Right renal pelvis (tissue), 4 donors: ENCODE measurements at regions not wholly inside any gene's neighbourhood (a gene's known extent, or its start where the extent isn't known, plus 50 kb on each side); places are given as distances from the start of the nearest gene placed in this dataset.

Source experiments
- DNase-seq, 4 donors: peaks; one replicate each; pipeline ENCODE4 v3.0.0-alpha.2; 2013; ENCODE audit warnings: low read depth in 4 of 4, low spot score in 3 of 4, missing footprints in 1 of 4

DNA sequence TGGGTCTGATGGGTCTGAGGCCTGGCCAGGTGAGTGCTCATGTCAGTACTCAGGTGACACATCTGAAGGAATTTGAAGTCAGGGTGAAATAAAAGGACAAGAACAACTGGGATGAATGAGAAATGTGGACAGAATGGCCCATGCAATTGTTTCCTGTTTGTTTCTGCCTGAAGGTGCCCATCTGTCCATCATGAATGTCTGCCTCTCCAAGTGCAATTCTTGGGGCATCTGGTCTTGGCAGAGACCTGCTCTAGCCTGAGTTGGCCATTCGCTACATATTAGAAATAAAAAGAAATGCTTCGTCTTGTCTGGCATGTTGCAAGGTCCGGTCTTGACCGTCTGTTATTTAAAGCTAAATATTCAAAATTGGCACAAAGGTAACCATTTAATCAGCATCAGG is 142.0 kb upstream of the AGBL1 start:
- DNase-seq = no peak

DNA sequence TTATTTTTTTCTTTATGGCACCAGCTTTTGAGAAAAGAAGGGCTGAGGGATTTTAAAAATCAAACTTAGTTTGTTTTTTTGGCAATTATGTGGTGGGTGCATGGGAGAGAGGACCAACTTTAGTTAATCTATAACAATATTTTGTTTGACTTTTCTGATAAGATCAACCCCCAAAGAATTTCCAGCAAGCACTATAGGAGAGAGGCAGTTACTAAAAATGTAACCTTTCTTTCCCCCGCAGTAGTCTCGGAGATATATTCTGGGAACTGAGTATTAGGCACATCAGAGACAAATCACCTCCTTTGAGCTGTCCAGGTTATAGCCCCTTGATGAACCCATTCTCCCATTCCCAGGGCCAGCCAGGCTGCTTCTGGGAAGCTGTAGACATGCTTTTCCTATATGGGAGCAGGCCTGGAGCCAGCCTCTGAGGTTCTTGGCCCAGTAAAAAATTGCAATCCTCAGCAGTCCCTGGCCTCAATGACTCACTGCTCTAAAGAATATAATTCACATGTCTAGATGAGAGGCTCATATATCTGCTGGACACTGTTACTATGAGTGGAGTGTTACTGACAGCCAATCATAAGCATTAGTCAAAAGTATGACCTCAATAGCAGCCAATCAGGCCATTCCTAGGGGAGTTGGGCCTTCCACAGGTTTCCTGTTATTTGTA is 138.3 kb upstream of the AGBL1 start:
- DNase-seq = no peak

DNA sequence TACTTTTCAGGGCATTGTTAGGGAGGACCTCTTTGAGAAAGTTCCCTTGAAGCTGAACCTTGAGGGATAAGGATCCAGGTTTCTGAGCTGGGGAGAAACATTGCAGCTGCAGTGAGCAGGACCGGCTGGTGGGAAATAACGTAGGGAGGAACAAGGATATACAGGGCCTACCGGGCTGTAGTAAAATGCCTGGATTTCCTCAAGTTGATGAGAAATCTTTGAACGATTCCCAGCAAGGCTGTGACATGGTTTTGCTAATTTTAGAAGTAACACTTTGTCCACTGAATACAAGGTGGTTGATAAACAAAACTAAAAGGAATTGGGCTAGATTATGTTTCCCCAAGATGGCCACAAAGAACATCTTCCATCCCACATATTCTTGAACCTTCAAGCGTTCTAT is 137.0 kb upstream of the AGBL1 start:
- no peak for DNase-seq

DNA sequence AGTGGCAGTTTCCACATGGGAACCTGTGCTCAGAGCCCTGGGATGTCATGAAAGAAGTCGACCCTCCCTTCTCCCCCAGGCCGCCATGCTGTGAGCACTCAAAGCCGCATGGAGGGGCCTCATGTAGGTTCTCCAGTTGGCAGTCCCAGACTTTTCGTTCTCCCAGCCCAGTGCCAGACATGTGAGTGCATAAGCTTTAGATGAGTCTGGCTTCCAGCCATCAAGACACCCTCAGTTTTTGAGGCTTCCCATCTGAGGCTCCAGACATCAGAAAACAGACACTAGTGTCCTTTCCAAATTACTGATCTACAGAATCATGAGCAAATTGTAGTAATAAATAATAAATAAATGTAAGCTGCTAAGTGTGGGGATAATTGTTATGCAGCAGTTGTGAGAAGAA is 136.5 kb upstream of the AGBL1 start:
- no peak for DNase-seq

DNA sequence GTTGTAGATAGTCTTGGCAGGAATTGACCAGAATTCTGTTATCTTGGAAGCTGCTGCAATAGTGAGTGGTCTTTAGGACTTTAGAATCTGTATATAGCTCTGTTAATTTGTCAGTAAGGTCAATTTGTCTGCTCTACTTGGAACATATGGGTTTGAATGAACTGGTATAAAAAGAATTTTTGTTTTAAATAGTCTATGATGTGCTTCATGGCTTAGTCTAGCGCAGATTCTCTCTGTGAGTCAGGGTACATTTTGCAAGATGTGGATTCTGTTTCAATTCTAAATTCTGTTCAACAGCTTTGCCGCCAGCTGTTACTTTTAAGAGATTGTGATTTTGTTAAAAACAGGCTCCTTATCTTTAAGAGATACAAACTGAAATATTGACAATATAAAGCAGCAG is 135.9 kb upstream of the AGBL1 start:
- no peak for DNase-seq

DNA sequence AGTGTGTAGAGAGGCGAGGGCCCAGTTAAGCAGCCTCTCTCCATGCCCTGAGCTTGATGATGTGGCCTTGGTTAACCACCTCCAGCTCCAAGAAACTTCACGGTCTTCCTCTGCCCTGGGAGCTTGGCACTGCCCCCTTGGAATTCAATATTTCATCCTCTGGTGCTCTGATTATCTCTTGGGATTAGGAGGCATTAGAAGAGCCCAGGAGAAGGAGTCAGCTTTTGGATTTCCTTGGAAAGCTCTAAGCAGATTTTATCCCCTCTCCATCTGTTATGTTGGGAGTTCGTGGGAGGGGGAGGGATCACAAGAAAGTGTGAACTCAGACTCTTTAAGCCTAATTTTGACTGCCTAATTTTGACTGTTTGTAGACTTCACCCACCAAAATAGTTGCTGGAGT is 132.7 kb upstream of the AGBL1 start:
- DNase-seq = no peak

DNA sequence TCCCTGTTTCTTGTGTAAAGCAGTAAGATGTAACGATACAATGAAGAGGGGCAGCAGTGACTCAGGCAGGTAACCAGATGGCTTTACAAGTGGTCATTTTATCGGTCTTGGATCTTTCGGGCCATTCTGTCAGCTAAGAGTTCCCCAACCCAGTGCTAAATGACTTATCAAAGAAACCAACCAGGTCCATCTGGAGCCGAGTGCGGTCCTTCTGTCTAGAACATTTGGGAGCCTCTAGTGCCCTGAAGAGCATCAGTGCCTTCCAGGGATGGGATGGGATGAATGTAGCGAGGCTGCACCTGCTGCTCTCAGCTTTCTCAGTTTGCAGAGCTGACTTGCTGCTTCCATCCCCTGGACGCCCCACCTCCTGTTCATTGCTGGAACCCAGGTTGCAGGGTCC is 131.7 kb upstream of the AGBL1 start:
- no peak for DNase-seq

DNA sequence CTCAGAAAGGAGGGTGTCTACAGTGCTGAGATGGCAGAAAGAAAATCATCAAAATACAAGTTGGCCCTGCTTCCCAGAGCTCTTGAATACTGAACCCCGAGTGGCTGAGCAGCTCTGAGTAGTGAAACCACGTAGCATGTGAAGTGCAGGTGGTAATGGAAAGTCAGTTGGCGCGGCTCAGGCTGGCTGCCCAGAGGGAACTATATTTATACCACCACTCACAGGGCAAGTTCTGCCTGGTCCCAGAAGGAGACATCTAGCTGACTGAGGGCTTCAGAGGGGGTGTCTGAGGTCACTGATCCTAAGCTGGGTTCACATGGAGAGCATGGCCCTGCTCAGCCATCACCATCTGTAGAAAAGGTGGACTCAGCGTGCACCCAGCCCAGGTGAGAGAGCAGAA is 129.6 kb upstream of the AGBL1 start:
- no peak for DNase-seq

DNA sequence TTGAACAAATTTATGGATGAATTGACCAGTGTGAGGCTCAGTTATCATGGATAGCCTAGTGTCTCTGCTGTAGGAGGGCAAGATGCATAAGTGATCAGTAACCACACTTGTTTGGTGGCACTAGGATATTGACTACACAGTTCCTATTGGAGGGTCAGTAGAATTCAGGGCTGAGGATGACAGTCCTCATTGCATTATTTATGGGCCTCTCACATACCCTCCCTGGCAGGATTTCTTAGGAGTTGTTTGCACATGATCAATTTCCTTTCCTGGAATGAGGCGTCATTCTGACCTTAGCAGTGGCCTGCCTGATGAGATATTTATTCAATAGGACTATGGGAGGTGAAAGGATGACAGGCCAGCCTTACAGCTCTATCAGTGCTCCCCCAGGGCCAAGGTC is 125.1 kb upstream of the AGBL1 start:
- DNase-seq = no peak

DNA sequence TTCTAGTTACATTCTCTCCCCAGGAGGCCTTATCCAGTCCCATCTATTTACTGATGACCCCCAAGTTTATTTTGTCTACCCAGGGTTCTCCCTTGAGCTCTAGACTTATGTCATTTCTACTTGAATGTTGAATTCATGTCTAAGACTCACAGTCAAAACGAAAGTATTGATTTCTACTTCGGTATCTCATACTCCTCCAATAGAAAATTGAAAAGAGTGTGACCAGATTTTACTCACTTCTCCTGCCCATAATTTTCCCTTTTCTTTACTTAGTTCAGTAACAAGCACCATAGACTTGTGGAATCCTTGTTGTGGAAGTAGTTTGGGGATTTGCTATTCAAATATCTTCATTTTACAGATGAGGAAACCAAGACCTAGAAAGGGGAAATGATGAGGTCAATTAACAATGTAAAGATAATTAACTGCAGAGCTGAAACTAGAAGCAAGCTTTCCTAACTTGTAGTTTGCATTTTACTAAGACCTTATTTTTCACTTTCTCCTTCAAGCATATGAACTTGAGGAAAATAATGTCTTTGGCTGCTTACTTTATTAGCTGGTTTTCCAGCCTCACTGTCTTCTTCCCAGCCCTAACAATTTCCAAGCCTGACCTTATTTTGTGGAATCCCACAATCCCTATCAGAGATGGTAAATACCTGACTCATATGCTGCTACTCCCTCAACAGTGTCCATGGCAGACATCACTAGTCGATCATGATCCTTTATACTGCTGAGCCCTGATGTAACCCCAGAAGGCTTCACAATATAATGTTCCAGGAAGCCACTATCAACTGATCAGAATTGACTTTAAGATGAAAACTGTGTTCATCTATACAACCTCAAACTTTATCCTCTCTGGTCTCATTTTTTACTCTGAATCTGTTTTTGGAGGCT is 123.9 kb upstream of the AGBL1 start:
- DNase-seq = no peak

DNA sequence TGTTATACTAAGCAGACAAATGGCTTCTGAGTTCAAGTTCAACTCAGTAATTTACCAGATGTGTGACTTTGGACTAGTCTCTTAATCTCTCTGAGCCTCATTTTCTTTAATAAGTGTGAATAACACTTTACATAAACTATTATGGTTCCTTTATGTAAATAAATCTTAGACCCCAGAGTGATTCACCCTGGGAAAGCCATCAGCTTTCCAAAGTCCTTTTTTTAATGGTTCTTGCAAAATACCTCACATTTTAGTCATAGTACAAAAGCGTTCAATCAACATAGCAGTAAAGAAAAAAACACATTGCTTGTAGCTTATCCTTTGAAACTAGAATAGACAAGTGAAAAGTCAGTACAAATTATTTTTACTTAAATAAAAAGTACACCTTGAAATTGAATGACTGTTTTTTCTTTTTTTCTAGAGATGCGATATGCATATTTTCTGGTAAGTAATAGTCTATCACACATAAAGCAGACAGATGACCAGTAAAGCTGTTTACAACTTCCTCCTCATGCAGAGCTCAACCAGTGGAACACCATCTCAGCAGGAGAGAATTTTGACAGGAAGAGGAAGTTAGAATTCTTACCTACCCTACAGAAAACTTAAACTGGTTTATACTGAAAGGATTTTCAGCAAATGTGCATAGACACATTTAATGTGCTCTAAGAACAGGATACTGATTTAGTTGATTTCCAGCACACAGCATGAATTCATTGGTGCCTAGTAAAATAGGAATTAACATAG is 123.0 kb upstream of the AGBL1 start:
- no peak for DNase-seq

DNA sequence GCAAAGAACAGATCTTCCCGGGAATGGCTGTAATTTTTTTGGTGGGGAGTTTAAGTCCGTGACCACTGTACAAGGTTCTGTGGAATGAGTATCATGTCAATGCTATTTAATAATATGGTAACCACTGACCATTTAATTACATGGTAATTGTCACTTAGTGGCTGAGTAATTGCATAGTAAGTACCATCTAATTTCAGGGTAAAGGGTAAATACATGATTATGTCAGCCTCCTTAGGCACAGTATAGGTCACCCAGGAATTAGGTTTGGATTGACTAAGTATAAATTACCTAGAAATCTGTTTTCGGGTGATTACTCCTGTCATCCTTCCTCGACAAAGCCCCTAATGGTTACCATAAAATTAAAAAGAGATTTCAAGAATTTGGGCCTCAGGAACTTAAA is 120.1 kb upstream of the AGBL1 start:
- no peak for DNase-seq

DNA sequence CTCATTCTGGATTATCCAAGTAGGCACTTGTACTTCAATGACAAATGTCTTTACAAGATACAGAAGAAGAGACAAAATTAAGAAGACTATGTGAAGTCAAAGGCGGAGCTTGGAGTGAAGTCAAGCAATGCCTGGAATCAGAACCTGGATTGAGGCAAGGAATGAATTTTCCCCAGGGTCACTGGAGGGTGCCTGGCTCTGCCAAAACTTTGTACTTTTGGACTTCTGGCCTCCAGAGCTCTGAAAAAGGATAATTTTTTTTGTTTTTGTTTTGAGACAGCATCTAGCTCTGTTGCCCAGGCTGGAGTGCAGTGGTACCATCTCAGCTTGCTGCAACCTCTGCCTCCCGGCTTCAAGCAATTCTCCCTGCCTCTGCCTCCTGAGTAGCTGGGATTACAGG is 119.3 kb upstream of the AGBL1 start:
- no peak for DNase-seq

DNA sequence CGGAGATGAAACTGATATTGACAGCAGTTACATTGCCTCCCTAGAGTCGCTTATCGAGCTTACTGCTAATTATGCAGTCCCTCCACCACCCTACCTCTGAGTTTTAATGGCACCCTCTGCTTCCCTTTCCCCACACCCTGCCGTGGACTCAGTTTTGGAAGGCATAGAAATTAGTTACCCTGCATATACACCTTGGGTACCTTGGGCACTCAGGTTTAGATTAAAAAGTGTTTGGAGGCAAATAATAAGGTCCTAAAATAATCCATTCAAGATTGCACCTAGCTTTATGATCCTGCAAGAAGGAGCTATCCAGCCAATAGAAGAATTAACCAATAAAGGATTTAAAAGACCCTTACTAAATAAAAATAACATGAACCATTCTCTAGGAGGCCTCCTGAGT is 117.8 kb upstream of the AGBL1 start:
- DNase-seq = no peak

DNA sequence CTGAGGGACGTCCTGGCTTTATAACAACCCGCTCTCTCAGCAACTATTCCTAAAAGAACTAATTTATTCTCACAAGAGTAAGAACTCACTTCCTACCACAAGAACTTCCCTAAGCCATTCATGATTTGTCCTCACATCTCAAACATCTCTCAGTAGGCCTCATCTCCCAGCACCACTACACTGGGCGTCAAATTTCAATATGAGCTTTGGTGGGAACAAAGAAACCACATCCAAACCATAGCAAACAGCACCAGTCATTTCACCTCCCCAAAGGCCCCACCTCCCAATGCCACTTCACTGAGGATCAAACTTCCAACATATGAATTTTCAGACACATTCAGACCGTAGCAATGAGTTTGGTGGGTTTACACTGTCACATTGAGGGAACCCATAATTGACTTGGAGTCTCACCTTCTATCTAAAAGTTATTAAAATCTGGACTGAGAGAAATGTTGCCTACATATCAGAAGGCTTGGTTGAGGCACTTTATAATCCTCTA is 116.4 kb upstream of the AGBL1 start:
- DNase-seq = no peak

DNA sequence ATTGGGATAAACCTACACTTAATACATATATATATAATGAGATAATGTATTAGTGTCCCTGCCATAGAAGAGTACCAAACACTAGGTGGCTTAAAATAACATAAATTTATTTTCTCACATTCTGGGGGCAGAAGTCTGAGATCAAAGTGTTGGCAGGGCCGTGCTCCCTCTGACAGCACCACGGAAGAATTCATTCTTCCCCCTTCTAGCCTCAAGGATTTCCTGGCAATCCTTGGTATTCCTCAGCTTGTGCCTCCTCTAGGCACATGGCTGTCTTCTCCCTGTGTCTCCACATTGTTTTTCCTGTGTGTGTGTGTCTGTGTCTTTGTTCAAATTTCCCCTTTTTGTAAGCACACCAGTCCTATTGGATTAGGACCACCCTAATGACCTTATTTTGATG is 115.2 kb upstream of the AGBL1 start:
- DNase-seq = no peak

DNA sequence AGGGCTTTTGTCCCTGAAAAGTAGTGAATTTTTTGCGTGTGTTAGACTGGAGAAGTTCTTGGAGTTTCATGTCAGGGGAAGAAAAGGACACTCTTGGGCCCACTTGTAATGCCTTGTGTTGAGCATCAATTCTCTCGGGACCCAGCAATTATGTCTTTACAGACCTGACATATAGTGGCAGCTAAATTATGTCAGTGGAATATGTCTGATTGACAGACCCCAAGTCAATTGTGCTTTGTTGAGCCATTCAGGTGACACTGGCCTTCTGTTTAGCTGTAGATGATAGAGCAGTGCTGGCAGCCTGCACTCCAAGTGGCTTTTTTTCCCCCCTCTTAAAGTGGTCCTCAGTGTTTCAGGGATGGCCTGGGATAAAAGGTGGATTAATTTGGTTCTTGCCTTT is 112.1 kb upstream of the AGBL1 start:
- no peak for DNase-seq

DNA sequence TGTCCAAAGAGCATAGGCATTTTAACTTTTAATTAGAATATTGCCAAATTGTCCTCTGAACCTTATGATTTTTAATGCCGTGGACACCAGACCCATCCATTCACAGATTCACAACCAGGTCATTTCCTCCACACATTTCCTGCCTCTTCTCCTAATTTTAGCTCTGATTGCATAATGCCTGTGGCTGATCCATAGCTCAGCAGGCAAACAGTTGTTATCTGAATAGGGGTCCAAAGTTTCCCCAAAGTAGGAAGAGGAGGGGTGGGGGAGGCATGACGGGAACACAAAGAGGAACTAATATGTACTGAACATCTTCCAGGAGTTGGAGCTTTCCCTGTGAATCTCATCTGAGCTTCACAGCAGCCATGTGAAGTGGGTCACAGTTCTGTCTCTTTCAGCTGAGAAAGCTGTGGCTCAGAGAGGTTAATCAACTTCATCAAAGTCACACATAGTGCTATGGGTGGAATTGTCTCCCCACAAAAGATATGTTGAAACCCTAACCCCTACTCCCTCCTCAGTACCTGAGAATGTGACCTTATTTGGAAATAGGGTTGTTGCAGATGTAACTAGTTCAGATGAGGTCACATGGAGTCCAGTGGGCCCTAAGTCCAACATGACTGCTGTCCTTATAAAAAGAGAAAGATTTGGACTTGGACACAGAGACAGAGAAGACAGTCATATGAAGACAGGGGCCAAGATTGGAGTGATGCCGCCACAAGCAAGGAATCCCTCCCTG is 106.7 kb upstream of the AGBL1 start:
- no peak for DNase-seq

DNA sequence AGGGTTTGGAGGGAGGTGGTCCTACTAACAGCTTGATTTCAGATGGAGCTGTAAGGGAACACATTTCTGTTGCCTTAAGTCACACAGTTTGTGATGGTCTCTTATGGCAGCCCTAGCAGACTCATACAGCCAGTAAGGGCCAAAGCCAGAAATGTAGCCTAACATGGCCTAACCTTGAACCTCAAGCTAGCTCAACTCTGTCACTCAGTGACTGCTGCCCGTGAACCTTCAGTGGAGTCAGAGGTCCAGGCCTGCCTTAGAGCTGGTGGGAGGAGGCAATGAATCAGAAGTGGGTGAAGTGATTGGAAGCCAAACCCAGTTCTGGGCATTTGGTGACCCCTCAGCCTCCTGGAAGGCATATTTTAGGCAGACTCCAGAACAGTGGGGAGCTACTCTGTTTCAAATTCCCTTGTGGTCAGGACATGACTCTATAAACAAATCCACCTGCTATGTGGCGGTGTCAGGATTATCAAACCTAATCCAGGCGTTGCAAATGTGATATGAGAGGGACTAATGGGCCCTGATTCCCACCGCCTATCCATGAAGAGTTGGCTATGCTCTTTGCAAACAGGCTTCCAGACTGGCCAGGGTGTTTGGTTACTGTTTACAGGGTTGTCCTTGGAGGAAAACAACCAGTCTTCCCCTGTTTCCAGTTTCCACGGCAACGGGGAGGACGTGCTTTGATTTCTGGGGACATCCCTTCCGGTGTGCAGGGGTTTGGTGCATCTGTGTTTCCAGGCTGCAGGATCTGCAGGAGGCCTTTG is 105.9 kb upstream of the AGBL1 start:
- DNase-seq = peak in 3 of 4 donors; percentile 12 to 38 (median 17)

DNA sequence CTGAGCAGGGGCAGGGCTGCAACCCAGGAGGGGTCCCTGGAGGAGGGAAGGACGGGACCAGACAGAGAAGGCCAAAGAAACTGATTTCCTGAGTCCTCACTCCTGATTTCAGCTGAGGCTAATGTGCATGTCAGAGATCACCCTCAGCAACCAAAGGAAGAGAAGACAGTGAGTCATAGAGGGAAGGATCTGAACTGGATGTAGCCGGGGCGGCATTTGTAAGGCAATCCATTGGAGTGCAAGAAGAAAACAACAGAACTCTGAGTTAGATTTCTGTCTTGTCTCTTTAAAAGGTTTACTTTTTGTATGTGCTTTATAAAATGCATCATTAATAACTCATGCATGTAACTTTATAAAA is 105.3 kb upstream of the AGBL1 start:
- no peak for DNase-seq
